ENCODE measurements at regions not wholly inside any gene's neighbourhood (a gene's known extent, or its start where the extent isn't known, plus 50 kb on each side); places are given as distances from the start of the nearest gene placed in this dataset.

DNA sequence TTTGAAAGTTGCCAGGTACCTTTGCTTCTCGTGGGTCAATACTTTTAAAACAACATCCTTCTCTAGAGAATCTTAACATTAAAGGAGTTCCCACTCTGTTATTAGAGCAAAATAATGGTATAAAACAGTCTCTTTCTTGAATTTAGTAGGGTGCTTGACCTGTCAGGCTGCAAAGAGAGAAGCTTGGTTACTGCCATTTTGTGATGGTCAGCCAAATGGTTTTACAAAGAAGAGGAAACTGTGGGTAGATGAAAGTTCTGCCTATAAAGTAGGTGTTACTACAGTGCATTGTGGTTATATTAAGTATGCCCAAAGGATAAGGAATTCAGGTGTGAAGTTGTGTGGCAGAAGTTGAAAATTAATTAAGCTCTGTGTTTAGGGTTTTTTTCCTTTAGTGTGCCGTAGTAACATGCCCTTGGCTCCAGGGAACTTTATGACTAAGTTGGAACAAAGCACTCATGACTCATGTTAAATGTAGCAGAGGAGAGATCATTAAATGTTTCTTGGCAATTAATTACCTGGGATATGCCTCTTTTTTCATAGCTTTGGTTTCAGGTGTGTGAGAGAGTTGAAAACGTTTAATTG, 354.0 kb upstream of the KITLG start:
- 89 to 92% methylated on average over 3 of the region's 3 CpGs for WGBS, 2 experiments (ENCODE audit: insufficient coverage in 1 of 2, insufficient read length in 1 of 2)
- H3K27ac ChIP-seq (ENCODE audit: low read depth, low read length), result no peak overlapping the region
- Mint-ChIP-seq H3K9me3 (peaks cover 4% of the 10 kb centered on the region), H3K27me3 (ENCODE audit: insufficient read depth) (peaks cover 9% of the 10 kb centered on the region), H3K4me1 (peaks cover 45% of the 10 kb centered on the region), H3K4me3 (no peak overlapping the region), H3K36me3 (ENCODE audit: low read depth) (no peaks in the 10 kb centered on the region), H3K27ac (no peak overlapping the region)
- DNase-seq, result no peak
- H3K9me3 ChIP-seq (ENCODE audit: control insufficient read depth, low read length), result no peaks in the 10 kb centered on the region
- peaks cover 16% of the 10 kb centered on the region for H3K27me3 ChIP-seq (ENCODE audit: control insufficient read depth, insufficient read depth, low read length, poor library complexity, severe bottlenecking)
- no peaks in the 10 kb centered on the region for H3K36me3 ChIP-seq (ENCODE audit: control insufficient read depth, insufficient read depth, low read length)
- TF ChIP-seq, protein P1, sequence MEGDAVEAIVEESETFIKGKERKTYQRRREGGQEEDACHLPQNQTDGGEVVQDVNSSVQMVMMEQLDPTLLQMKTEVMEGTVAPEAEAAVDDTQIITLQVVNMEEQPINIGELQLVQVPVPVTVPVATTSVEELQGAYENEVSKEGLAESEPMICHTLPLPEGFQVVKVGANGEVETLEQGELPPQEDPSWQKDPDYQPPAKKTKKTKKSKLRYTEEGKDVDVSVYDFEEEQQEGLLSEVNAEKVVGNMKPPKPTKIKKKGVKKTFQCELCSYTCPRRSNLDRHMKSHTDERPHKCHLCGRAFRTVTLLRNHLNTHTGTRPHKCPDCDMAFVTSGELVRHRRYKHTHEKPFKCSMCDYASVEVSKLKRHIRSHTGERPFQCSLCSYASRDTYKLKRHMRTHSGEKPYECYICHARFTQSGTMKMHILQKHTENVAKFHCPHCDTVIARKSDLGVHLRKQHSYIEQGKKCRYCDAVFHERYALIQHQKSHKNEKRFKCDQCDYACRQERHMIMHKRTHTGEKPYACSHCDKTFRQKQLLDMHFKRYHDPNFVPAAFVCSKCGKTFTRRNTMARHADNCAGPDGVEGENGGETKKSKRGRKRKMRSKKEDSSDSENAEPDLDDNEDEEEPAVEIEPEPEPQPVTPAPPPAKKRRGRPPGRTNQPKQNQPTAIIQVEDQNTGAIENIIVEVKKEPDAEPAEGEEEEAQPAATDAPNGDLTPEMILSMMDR (conservative IDR thresholded peaks at IDR 0.05), result no peak
- H3K9ac ChIP-seq (ENCODE audit: extremely low read depth, low read length, poor library complexity, severe bottlenecking), result no peak overlapping the region
- H3K4me3 ChIP-seq (ENCODE audit: low read length), result no peak overlapping the region
- H3K4me1 ChIP-seq (ENCODE audit: control insufficient read depth, insufficient read depth, low read length), result peaks cover 4% of the 10 kb centered on the region

- no peak overlapping the region for H3K27ac ChIP-seq (ENCODE audit: low read depth, low read length)
- H3K9me3 ChIP-seq (ENCODE audit: control insufficient read depth, low read length), result no peaks in the 10 kb centered on the region
- no peaks in the 10 kb centered on the region for H3K36me3 Mint-ChIP-seq (ENCODE audit: low read depth)
- H3K27ac Mint-ChIP-seq, result no peak overlapping the region
- TF ChIP-seq, protein P1 (conservative IDR thresholded peaks at IDR 0.05), result no peak
- H3K4me1 Mint-ChIP-seq, result peaks cover 49% of the 10 kb centered on the region
- H3K4me1 ChIP-seq (ENCODE audit: control insufficient read depth, insufficient read depth, low read length), result peaks cover 6% of the 10 kb centered on the region
- H3K4me3 Mint-ChIP-seq, result no peak overlapping the region
- H3K9ac ChIP-seq (ENCODE audit: extremely low read depth, low read length, poor library complexity, severe bottlenecking), result no peak overlapping the region
- no peak overlapping the region for H3K4me3 ChIP-seq (ENCODE audit: low read length)
- H3K27me3 ChIP-seq (ENCODE audit: control insufficient read depth, insufficient read depth, low read length, poor library complexity, severe bottlenecking), result peaks cover 16% of the 10 kb centered on the region
- H3K9me3 Mint-ChIP-seq, result no peaks in the 10 kb centered on the region
- no peaks in the 10 kb centered on the region for H3K36me3 ChIP-seq (ENCODE audit: control insufficient read depth, insufficient read depth, low read length)
- H3K27me3 Mint-ChIP-seq (ENCODE audit: insufficient read depth), result peaks cover 9% of the 10 kb centered on the region
- 67 to 83% methylated on average over 1 to 2 of the region's 2 CpGs for WGBS, 2 experiments (ENCODE audit: insufficient coverage in 1 of 2, insufficient read length in 1 of 2)
- DNase-seq, result no peak
Observed at GRCh38 chr12:88932457-88932856, 352.2 kb upstream of the KITLG start.

- Mint-ChIP-seq H3K36me3 (ENCODE audit: low read depth) (no peaks in the 10 kb centered on the region), H3K4me3 (no peak overlapping the region), H3K9me3 (no peaks in the 10 kb centered on the region), H3K27me3 (ENCODE audit: insufficient read depth) (peaks cover 9% of the 10 kb centered on the region), H3K27ac (no peak overlapping the region), H3K4me1 (peaks cover 57% of the 10 kb centered on the region)
- TF ChIP-seq, protein P1 (conservative IDR thresholded peaks at IDR 0.05), result no peak
- Histone ChIP-seq H3K9ac (ENCODE audit: extremely low read depth, low read length, poor library complexity, severe bottlenecking) (no peak overlapping the region), H3K27me3 (ENCODE audit: control insufficient read depth, insufficient read depth, low read length, poor library complexity, severe bottlenecking) (peaks cover 16% of the 10 kb centered on the region), H3K4me1 (ENCODE audit: control insufficient read depth, insufficient read depth, low read length) (peaks cover 6% of the 10 kb centered on the region), H3K9me3 (ENCODE audit: control insufficient read depth, low read length) (no peaks in the 10 kb centered on the region), H3K36me3 (ENCODE audit: control insufficient read depth, insufficient read depth, low read length) (no peaks in the 10 kb centered on the region), H3K27ac (ENCODE audit: low read depth, low read length) (no peak overlapping the region), H3K4me3 (ENCODE audit: low read length) (no peak overlapping the region)
- 80 to 87% methylated on average over 2 to 3 of the region's 3 CpGs for WGBS, 2 experiments (ENCODE audit: insufficient coverage in 1 of 2, insufficient read length in 1 of 2)
- DNase-seq, result no peak
Observed at GRCh38 chr12:88931598-88931997, 351.3 kb upstream of the KITLG start.
